ENCODE measurements at regions not wholly inside any gene's neighbourhood (a gene's known extent, or its start where the extent isn't known, plus 50 kb on each side); places are given as distances from the start of the nearest gene placed in this dataset.

DNA sequence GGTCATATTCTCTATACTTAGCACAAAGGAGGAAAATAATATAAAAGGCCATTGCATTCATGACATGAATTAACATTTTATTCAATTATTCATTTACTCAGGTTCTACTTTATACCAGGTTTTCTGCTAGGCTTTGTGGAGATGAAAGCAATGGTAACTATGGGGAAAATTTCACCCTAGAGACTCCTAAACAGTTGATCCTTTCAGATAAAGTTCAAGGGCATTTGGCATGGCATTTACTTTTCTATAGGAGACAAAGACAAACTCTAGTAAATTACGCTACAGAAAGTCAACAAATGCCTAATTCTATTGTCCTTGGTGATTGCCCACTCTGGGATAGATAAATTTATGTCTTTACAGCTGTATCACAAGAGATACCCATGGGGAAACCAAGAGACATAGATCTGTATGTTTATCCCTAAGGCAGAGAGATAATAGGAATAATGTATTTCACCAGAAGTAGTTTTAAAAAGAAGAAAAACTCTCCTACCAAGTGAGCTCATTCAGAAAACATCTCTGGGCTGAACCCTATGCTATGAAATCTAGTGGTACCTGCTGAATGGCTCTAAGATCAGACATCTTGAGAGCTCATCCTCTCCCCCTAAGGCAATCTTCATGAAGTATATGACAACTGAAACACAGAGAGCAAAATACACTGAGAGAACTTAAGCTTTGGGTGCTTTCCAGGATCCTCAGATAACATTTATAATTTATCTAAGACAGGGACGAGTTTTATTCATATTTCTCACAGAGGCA lies 316.7 kb downstream of the ANTXR2 start:
- DNase-seq (ENCODE audit: low read depth), result no peak
- H3K4me3 ChIP-seq (ENCODE audit: low read depth, low read length), result no peak overlapping the region

DNA sequence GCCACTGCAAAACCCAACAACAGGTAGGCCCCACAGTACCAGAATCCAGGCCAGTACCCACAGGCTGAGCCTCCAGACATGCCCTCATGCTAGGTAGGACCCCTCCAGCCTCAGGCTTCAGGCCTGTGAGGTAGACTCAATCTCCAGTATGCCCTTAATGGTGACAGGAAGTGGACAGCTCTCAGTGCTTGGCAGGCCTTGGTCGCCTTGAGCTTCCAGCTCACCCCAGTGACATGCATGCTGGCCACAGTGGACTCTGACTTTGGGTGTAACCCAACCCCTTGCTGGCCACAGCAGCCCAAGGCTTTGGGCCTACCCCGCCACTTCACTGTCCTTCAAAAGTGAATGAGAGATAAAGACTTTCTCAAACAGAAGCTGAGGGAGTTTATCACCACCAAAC lies 324.2 kb downstream of the ANTXR2 start:
- no peak overlapping the region for H3K4me3 ChIP-seq (ENCODE audit: low read depth, low read length)
- TF ChIP-seq, protein P1, sequence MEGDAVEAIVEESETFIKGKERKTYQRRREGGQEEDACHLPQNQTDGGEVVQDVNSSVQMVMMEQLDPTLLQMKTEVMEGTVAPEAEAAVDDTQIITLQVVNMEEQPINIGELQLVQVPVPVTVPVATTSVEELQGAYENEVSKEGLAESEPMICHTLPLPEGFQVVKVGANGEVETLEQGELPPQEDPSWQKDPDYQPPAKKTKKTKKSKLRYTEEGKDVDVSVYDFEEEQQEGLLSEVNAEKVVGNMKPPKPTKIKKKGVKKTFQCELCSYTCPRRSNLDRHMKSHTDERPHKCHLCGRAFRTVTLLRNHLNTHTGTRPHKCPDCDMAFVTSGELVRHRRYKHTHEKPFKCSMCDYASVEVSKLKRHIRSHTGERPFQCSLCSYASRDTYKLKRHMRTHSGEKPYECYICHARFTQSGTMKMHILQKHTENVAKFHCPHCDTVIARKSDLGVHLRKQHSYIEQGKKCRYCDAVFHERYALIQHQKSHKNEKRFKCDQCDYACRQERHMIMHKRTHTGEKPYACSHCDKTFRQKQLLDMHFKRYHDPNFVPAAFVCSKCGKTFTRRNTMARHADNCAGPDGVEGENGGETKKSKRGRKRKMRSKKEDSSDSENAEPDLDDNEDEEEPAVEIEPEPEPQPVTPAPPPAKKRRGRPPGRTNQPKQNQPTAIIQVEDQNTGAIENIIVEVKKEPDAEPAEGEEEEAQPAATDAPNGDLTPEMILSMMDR (IDR thresholded peaks at IDR 0.05; ENCODE audit: insufficient read depth, low read length), result no peak
- no peak for DNase-seq (ENCODE audit: low read depth)

More for the DNA sequence above, 316.7 kb downstream of the ANTXR2 start:
- TF ChIP-seq, protein P1 (IDR thresholded peaks at IDR 0.05; ENCODE audit: insufficient read depth, low read length), result no peak

DNA sequence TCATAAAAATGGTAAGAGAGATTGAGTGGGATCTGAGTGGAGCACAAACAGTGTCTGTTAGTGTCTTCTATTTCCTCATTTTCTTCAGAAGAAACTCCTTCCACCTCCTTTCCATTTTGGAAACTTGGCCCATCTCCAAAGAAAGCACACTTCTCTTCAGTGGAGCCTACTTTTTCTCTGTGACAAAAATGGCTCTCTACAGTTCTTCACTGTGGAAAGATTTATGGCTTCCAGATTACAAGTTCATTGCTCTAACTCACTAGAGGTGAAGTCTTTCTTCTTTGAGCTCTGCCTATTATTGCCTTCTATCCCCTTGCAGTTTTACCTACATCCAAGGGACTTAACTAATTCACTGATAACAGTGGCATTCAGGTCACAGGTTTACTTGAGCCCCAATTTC lies 325.8 kb downstream of the ANTXR2 start:
- H3K4me3 ChIP-seq (ENCODE audit: low read depth, low read length), result no peak overlapping the region
- TF ChIP-seq, protein P1 (IDR thresholded peaks at IDR 0.05; ENCODE audit: insufficient read depth, low read length), result no peak
- no peak for DNase-seq (ENCODE audit: low read depth)

DNA sequence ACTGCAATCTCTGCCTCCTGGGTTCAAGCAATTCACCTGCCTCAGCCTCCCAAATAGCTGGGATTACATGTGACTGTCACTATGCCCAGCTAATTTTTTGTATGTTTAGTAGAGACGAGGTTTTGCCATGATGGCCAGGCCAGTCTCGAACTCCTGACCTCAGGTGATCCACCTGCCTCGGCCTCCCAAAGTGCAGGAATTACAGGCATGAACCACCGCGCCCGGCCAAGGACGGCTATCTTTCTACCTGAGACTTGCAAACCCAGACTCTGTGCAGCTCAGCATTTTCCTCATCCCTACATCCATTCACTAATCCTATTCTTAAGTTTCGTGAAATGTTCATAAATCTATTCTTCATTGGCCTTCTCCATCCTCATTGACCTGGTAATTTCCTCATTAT lies 330.0 kb downstream of the ANTXR2 start:
- TF ChIP-seq, protein P1 (IDR thresholded peaks at IDR 0.05; ENCODE audit: insufficient read depth, low read length), result no peak
- no peak overlapping the region for H3K4me3 ChIP-seq (ENCODE audit: low read depth, low read length)
- no peak for DNase-seq (ENCODE audit: low read depth)

DNA sequence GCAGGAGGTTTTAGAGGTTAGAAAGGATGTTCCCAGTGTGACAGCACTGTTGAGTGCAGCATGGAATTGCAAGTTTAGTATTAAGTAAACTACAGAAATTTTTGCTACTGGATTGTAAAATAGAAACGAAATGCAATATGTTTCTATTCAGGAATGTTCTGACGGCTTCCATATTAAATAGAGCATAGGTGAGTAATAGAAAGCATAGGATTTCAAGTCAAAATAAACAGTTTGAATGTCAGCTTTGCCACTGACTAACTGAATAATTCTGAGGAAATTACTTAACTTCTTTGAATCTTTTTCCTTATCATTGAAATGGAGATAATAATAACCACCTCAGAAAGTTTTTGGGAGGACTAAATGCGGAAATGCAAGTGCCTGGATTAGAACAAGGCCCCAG lies 331.9 kb upstream of the GK2 start:
- DNase-seq (ENCODE audit: low read depth), result no peak
- no peak overlapping the region for H3K4me3 ChIP-seq (ENCODE audit: low read depth, low read length)
- TF ChIP-seq, protein P1 (IDR thresholded peaks at IDR 0.05; ENCODE audit: insufficient read depth, low read length), result no peak

DNA sequence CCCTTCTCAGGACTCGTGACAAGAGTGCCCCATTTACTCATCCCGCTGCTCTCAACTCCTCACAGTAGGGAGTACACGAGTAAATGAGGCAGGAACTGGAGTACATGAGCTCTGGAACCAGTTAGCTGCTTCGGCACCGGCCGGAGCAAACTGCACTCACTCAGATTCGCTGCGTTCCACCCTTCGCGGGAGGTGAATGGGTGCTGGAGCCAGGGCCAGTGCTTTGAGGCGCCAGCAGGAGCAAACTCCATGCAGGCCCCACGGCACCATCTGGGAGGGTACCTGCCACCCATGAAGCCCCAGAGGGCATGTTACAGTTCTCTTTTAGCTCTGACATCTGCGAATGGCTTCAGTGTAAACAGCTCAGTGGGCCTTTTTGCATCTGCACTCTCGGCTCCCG lies 315.5 kb upstream of the GK2 start:
- no peak for DNase-seq (ENCODE audit: low read depth)
- H3K4me3 ChIP-seq (ENCODE audit: low read depth, low read length), result no peak overlapping the region
- TF ChIP-seq, protein P1 (IDR thresholded peaks at IDR 0.05; ENCODE audit: insufficient read depth, low read length), result no peak

DNA sequence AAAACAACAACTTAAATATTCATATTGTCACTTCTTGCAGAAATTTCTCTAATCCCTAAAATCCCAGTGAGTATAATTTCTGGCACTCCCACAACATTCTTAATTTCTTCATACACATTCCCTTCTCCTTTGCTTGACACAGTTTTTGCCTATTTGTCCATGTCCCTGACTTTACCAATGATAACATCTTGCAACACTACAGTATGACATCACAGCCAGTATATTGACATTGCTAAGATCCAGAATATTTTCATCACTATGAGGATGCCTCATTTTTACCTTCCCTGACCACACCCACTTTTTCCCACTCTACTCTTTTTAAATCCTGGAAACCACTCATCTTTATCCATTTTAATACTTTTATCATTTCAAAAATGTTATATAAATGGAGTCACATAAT lies 292.3 kb upstream of the GK2 start:
- DNase-seq (ENCODE audit: low read depth), result no peak
- TF ChIP-seq, protein P1 (IDR thresholded peaks at IDR 0.05; ENCODE audit: insufficient read depth, low read length), result no peak
- H3K4me3 ChIP-seq (ENCODE audit: low read depth, low read length), result no peak overlapping the region

Data from fibroblast of the aortic adventitia (primary cell).